ENCODE measurements at regions not wholly inside any gene's neighbourhood (a gene's known extent, or its start where the extent isn't known, plus 50 kb on each side); places are given as distances from the start of the nearest gene placed in this dataset.

DNA sequence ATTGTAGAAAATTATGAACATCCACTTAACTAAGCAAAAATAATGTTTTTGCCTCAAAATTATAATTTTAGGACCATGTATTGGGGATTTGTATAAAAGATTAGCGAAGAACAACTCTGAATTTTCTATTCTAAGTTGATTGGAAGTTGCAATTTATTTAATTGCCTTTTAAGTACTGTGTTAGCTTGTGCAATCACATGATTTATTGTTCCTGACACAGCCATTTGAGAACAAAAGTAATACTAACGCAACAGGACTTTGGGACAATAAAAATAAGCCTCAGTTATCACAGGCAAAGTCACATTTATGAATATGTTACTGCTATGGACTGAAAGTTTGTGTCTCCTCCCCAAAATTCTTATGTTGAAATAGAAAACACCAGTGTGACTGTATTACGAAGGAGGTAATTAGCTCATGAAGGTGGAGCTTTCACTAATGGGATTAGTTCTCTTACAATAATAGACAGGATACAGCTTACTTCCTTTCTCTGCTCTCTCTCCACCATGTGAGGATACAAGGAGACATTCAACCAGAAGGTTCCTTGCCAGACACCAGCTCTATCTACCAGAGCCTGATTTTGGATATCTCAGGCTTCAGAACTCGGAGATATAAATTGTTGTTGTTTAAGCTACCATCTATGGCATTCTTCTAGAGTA is 745.9 kb downstream of the ZBBX start (continued):
- no peak for TF ChIP-seq AGO2 (optimal IDR thresholded peaks at IDR 0.05; ENCODE audit: low read depth, low read length)
- TF ChIP-seq, protein P1, sequence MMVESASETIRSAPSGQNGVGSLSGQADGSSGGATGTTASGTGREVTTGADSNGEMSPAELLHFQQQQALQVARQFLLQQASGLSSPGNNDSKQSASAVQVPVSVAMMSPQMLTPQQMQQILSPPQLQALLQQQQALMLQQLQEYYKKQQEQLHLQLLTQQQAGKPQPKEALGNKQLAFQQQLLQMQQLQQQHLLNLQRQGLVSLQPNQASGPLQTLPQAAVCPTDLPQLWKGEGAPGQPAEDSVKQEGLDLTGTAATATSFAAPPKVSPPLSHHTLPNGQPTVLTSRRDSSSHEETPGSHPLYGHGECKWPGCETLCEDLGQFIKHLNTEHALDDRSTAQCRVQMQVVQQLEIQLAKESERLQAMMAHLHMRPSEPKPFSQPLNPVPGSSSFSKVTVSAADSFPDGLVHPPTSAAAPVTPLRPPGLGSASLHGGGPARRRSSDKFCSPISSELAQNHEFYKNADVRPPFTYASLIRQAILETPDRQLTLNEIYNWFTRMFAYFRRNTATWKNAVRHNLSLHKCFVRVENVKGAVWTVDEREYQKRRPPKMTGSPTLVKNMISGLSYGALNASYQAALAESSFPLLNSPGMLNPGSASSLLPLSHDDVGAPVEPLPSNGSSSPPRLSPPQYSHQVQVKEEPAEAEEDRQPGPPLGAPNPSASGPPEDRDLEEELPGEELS (CRISPR knock-in tag; IDR thresholded peaks at IDR 0.05) = no peak
- no peak for TF ChIP-seq ZNF230 (CRISPR knock-in tag; IDR thresholded peaks at IDR 0.05)
- TF ChIP-seq, protein P2, sequence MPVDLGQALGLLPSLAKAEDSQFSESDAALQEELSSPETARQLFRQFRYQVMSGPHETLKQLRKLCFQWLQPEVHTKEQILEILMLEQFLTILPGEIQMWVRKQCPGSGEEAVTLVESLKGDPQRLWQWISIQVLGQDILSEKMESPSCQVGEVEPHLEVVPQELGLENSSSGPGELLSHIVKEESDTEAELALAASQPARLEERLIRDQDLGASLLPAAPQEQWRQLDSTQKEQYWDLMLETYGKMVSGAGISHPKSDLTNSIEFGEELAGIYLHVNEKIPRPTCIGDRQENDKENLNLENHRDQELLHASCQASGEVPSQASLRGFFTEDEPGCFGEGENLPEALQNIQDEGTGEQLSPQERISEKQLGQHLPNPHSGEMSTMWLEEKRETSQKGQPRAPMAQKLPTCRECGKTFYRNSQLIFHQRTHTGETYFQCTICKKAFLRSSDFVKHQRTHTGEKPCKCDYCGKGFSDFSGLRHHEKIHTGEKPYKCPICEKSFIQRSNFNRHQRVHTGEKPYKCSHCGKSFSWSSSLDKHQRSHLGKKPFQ (CRISPR knock-in tag; IDR thresholded peaks at IDR 0.05; ENCODE audit: insufficient replicate concordance) = no peak
- TF ChIP-seq MXD4 (CRISPR knock-in tag; IDR thresholded peaks at IDR 0.05) = no peak
- no peak for TF ChIP-seq MYC (CRISPR knock-in tag; IDR thresholded peaks at IDR 0.05; ENCODE audit: borderline replicate concordance)
- no peak for TF ChIP-seq SP5 (CRISPR knock-in tag; IDR thresholded peaks at IDR 0.05; ENCODE audit: borderline replicate concordance, low read depth)
- TF ChIP-seq, protein P3, sequence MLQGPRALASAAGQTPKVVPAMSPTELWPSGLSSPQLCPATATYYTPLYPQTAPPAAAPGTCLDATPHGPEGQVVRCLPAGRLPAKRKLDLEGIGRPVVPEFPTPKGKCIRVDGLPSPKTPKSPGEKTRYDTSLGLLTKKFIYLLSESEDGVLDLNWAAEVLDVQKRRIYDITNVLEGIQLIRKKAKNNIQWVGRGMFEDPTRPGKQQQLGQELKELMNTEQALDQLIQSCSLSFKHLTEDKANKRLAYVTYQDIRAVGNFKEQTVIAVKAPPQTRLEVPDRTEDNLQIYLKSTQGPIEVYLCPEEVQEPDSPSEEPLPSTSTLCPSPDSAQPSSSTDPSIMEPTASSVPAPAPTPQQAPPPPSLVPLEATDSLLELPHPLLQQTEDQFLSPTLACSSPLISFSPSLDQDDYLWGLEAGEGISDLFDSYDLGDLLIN (CRISPR knock-in tag; IDR thresholded peaks at IDR 0.05; ENCODE audit: borderline replicate concordance) = no peak
- TF ChIP-seq IRF2 (CRISPR knock-in tag; IDR thresholded peaks at IDR 0.05) = no peak
- TF ChIP-seq, protein P4, sequence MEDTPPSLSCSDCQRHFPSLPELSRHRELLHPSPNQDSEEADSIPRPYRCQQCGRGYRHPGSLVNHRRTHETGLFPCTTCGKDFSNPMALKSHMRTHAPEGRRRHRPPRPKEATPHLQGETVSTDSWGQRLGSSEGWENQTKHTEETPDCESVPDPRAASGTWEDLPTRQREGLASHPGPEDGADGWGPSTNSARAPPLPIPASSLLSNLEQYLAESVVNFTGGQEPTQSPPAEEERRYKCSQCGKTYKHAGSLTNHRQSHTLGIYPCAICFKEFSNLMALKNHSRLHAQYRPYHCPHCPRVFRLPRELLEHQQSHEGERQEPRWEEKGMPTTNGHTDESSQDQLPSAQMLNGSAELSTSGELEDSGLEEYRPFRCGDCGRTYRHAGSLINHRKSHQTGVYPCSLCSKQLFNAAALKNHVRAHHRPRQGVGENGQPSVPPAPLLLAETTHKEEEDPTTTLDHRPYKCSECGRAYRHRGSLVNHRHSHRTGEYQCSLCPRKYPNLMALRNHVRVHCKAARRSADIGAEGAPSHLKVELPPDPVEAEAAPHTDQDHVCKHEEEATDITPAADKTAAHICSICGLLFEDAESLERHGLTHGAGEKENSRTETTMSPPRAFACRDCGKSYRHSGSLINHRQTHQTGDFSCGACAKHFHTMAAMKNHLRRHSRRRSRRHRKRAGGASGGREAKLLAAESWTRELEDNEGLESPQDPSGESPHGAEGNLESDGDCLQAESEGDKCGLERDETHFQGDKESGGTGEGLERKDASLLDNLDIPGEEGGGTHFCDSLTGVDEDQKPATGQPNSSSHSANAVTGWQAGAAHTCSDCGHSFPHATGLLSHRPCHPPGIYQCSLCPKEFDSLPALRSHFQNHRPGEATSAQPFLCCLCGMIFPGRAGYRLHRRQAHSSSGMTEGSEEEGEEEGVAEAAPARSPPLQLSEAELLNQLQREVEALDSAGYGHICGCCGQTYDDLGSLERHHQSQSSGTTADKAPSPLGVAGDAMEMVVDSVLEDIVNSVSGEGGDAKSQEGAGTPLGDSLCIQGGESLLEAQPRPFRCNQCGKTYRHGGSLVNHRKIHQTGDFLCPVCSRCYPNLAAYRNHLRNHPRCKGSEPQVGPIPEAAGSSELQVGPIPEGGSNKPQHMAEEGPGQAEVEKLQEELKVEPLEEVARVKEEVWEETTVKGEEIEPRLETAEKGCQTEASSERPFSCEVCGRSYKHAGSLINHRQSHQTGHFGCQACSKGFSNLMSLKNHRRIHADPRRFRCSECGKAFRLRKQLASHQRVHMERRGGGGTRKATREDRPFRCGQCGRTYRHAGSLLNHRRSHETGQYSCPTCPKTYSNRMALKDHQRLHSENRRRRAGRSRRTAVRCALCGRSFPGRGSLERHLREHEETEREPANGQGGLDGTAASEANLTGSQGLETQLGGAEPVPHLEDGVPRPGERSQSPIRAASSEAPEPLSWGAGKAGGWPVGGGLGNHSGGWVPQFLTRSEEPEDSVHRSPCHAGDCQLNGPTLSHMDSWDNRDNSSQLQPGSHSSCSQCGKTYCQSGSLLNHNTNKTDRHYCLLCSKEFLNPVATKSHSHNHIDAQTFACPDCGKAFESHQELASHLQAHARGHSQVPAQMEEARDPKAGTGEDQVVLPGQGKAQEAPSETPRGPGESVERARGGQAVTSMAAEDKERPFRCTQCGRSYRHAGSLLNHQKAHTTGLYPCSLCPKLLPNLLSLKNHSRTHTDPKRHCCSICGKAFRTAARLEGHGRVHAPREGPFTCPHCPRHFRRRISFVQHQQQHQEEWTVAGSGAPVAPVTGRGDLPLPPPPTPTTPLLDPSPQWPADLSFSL (CRISPR knock-in tag; IDR thresholded peaks at IDR 0.05) = no peak

Measured in HepG2 (cell line).